Kidney (tissue), 13 donors: ENCODE measurements at regions not wholly inside any gene's neighbourhood (a gene's known extent, or its start where the extent isn't known, plus 50 kb on each side); places are given as distances from the start of the nearest gene placed in this dataset.

ENCODE experiments used
- DNase-seq, 5 donors: peaks; one replicate each; pipeline ENCODE4 v3.0.0-alpha.2; 2013 to 2020
- FAIRE-seq: peaks from 2 replicates; lab custom pipeline; 2012; peaks lifted over from hg19 to GRCh38; lab: Jason Lieb, UNC
- H3K27ac ChIP-seq, 2 donors: one replicate each; pipeline ENCODE4 v1.7.0; 2013; ENCODE audit warnings: low read depth in 2 of 2, low read length in 2 of 2, inconsistent platforms in 1 of 2
- H3K27me3 ChIP-seq: one replicate; pipeline ENCODE4 v1.7.1; 2013; ENCODE audit warnings: low read length, inconsistent platforms; ENCODE audit not compliant: control insufficient read depth, insufficient read depth
- H3K36me3 ChIP-seq, 3 donors: one replicate each; pipeline versions ENCODE4 v1.7.0 to v1.7.1; 2013; ENCODE audit warnings: low read length in 3 of 3, control low read depth in 1 of 3, inconsistent platforms in 1 of 3; ENCODE audit not compliant: insufficient read depth in 3 of 3, control insufficient read depth in 2 of 3
- H3K4me1 ChIP-seq, 3 donors: one replicate each; pipeline versions ENCODE4 v1.7.0 to v1.7.1; 2013; ENCODE audit warnings: low read length in 3 of 3, inconsistent platforms in 1 of 3, low read depth in 1 of 3; ENCODE audit not compliant: control insufficient read depth in 2 of 3, insufficient read depth in 2 of 3
- H3K4me3 ChIP-seq, 3 donors: one replicate each; pipeline versions ENCODE4 v1.7.0 to v1.8.1; 2013; ENCODE audit warnings: low read length in 3 of 3, control low read depth in 1 of 3, inconsistent platforms in 1 of 3
- H3K9ac ChIP-seq, 3 donors: one replicate each; pipeline versions ENCODE4 v1.7.0 to v1.7.1; 2013; ENCODE audit warnings: low read length in 3 of 3, control low read depth in 1 of 3, inconsistent platforms in 1 of 3
- H3K9me3 ChIP-seq, 3 donors: one replicate each; pipeline versions ENCODE4 v1.7.0 to v1.7.1; 2013; ENCODE audit warnings: low read length in 3 of 3, control low read depth in 1 of 3, inconsistent platforms in 1 of 3; ENCODE audit not compliant: control insufficient read depth in 2 of 3, insufficient read depth in 1 of 3
- intact Hi-C: fragments of 100-400 bp; cut with DNase I; formaldehyde crosslinking; loops from one replicate; pipeline ENCODE4 v1.11.1; 2022
- TF ChIP-seq, protein P1 (sequence below): IDR thresholded peaks from 3 replicates; pipeline ENCODE4 v1.5.1; 2012; ENCODE audit warnings: mild to moderate bottlenecking, moderate library complexity, borderline replicate concordance; ENCODE audit not compliant: insufficient read depth; ENCODE audit errors: extremely low read depth
- donor health status: control.
- donor health status: control.
- donor health status: control.
- donor health status: control.
- donor health status: control.
- donor health status: DM: yes; HTN: yes; CAD: no.
- donor health status: Normal renal cell carcinoma (clear cell type).

GRCh38 chr12:115213118-115213517, 529.1 kb upstream of the TBX3 start:
- intact Hi-C loops: no loop called here
- TF ChIP-seq, protein P1, sequence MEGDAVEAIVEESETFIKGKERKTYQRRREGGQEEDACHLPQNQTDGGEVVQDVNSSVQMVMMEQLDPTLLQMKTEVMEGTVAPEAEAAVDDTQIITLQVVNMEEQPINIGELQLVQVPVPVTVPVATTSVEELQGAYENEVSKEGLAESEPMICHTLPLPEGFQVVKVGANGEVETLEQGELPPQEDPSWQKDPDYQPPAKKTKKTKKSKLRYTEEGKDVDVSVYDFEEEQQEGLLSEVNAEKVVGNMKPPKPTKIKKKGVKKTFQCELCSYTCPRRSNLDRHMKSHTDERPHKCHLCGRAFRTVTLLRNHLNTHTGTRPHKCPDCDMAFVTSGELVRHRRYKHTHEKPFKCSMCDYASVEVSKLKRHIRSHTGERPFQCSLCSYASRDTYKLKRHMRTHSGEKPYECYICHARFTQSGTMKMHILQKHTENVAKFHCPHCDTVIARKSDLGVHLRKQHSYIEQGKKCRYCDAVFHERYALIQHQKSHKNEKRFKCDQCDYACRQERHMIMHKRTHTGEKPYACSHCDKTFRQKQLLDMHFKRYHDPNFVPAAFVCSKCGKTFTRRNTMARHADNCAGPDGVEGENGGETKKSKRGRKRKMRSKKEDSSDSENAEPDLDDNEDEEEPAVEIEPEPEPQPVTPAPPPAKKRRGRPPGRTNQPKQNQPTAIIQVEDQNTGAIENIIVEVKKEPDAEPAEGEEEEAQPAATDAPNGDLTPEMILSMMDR: no peak
- FAIRE-seq: no peak
- Histone ChIP-seq H3K27ac (no peak overlapping the region), H3K9me3 (no peaks in the 10 kb centered on the region), H3K4me3 (no peak overlapping the region), H3K27me3 (no peaks in the 10 kb centered on the region), H3K9ac (no peak overlapping the region), H3K36me3 (no peaks in the 10 kb centered on the region), H3K4me1 (peaks cover 0 to 2% (median 0%) of the 10 kb centered on the region in 3 donors)
- no peak for DNase-seq

DNA sequence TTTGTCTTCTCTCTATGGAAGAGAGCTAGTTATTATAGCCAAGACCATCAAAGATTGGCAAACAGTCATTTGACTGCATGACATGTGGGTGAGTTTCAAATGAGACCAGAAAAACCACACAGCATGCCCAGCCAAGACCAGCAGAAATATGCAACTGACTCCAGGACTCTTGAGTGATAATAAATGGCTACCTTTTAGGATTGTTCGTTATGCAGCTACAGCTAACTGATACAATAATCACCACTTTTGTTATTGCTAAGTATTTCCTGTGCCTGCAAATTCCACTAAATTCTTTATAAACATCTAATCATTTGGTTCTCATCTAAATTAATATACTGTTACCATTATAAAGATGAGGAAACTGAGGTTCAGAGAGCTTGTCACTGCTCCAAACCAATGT, 528.4 kb upstream of the TBX3 start:
- intact Hi-C loops: no loop called here
- H3K27ac ChIP-seq: no peak overlapping the region
- H3K36me3 ChIP-seq: no peaks in the 10 kb centered on the region
- FAIRE-seq: no peak
- H3K9ac ChIP-seq: no peak overlapping the region
- TF ChIP-seq, protein P1: no peak
- H3K4me1 ChIP-seq: peaks cover 0 to 2% (median 0%) of the 10 kb centered on the region in 3 donors
- no peaks in the 10 kb centered on the region for H3K27me3 ChIP-seq
- H3K9me3 ChIP-seq: no peaks in the 10 kb centered on the region
- no peak for DNase-seq
- no peak overlapping the region for H3K4me3 ChIP-seq

- Histone ChIP-seq H3K27me3 (no peaks in the 10 kb centered on the region), H3K4me1 (peaks cover 0 to 2% (median 0%) of the 10 kb centered on the region in 3 donors), H3K9ac (no peak overlapping the region), H3K27ac (no peak overlapping the region), H3K4me3 (no peak overlapping the region), H3K9me3 (no peaks in the 10 kb centered on the region), H3K36me3 (no peaks in the 10 kb centered on the region)
- TF ChIP-seq, protein P1: no peak
- FAIRE-seq (no peak), DNase-seq (no peak)
- intact Hi-C loops: no loop called here
Observed at GRCh38 chr12:115210533-115211252, 526.7 kb upstream of the TBX3 start.
